ENCODE measurements at regions not wholly inside any gene's neighbourhood (a gene's known extent, or its start where the extent isn't known, plus 50 kb on each side); places are given as distances from the start of the nearest gene placed in this dataset.

- no peak for TF ChIP-seq CTCF (IDR thresholded peaks at IDR 0.05; ENCODE audit: low read depth, low read length)
- no peak for DNase-seq (ENCODE audit: extremely low read depth, low read depth)
Measured at GRCh38 chr13:90237852-90238251, 1109.6 kb upstream of the MIR17HG start.

DNA sequence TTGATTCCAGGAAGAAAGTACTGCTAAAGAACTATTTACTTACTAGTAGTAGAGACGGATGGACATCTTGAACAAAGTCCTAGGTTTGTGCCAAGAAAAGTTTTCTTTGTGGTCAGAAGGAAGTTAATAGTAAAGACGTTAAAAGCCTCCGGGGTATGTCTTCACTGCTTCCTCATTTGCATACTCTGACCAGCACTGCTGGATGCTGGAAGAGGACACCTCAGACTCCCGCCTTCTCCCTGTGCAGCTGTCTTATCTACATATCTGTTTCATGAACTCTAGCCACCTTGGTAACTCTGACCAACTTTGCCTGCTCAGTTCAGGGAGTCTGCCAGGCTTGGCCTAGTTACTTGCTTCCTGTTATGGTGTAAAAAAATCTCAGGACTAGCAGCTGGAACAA is 1109.1 kb upstream of the MIR17HG start:
- no peak for DNase-seq (ENCODE audit: extremely low read depth, low read depth)
- no peak for TF ChIP-seq CTCF (IDR thresholded peaks at IDR 0.05; ENCODE audit: low read depth, low read length)

DNA sequence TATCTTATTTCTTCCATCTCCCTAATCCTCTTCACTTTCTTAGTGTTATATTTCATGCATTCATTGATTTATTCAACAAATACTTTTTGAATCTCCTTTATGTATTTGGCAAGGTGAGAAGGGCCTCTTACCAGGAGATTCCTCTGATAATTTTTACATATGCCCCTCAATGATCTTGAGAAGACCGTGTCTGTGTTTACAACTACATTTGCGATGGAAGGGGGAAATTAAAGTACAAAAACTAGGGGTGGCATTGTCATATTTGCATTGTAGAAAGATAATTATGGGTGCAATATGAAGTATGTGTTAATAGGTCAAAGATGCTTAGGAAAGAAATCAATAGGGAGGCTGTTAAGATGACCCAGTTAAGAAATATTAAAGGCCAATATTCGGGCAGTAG is 1108.4 kb upstream of the MIR17HG start:
- no peak for DNase-seq (ENCODE audit: extremely low read depth, low read depth)
- no peak for TF ChIP-seq CTCF (IDR thresholded peaks at IDR 0.05; ENCODE audit: low read depth, low read length)

- TF ChIP-seq CTCF (IDR thresholded peaks at IDR 0.05; ENCODE audit: low read depth, low read length), result no peak
- DNase-seq (ENCODE audit: extremely low read depth, low read depth), result no peak
Measured at GRCh38 chr13:90246005-90246404, 1101.5 kb upstream of the MIR17HG start.

DNA sequence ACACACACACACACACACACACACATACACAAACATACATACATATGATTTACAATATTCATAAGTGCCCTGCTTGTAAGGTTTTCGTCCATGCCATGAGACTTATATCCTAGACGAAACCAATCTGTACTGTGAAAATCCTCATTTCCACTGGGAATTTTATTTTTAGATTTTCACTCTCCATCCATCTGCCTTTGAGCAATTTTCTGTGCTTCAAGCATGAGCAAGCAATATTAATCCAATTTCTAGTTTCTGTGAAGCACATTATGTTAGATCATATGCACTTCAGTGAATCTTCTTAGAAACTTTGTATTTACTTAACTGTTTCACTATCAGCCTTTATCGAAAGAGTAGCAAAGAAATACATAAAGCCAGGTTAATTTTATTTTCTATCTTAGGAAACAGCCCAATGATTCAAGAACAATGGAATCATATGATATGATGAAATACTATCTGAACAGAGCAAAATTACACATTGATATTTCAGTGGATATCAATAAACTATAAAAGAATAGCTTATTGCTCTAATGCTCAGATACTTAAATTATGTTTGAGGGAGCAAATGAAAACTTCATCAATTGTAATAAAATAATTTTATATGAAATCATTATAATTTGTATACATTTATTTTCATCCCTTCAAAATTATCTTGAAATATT is 1100.7 kb upstream of the MIR17HG start:
- TF ChIP-seq CTCF (IDR thresholded peaks at IDR 0.05; ENCODE audit: low read depth, low read length), result no peak
- DNase-seq (ENCODE audit: extremely low read depth, low read depth), result no peak

GRCh38 chr13:90253806-90254205 is 1093.7 kb upstream of the MIR17HG start:
- DNase-seq (ENCODE audit: extremely low read depth, low read depth), result no peak
- TF ChIP-seq CTCF (IDR thresholded peaks at IDR 0.05; ENCODE audit: low read depth, low read length), result no peak

- DNase-seq (ENCODE audit: extremely low read depth, low read depth), result no peak
- TF ChIP-seq CTCF (IDR thresholded peaks at IDR 0.05; ENCODE audit: low read depth, low read length), result no peak
Measured at GRCh38 chr13:90254437-90254836, 1093.0 kb upstream of the MIR17HG start.

Data from AG09319 (cell line).